PFSK-1 (cell line): ENCODE measurements at regions not wholly inside any gene's neighbourhood (a gene's known extent, or its start where the extent isn't known, plus 50 kb on each side); places are given as distances from the start of the nearest gene placed in this dataset.

ENCODE experiments used
- FOXP2 ChIP-seq: optimal IDR thresholded peaks from 2 replicates; pipeline ENCODE3; 2011; ENCODE audit warnings: borderline replicate concordance, control low read depth, inconsistent platforms; ENCODE audit not compliant: insufficient read depth; ENCODE audit errors: extremely low read length, extremely low read depth
- POLR2AphosphoS5 ChIP-seq: IDR thresholded peaks from 2 replicates; pipeline ENCODE4 v1.6.1; 2012; ENCODE audit warnings: low read depth, mild to moderate bottlenecking, control low read depth, low read length, moderate library complexity
- REST ChIP-seq, 2 experiments: IDR thresholded peaks; 2 replicates each; pipeline versions ENCODE4 v1.6.1 to v1.8.0; 2011 to 2012; ENCODE audit warnings: low read depth in 2 of 2, low read length in 2 of 2, control low read depth in 1 of 2, inconsistent platforms in 1 of 2, mild to moderate bottlenecking in 1 of 2, moderate library complexity in 1 of 2; ENCODE audit not compliant: insufficient read depth in 1 of 2
- SIN3A ChIP-seq: IDR thresholded peaks from 2 replicates; pipeline ENCODE4 v1.6.1; 2012; ENCODE audit warnings: mild to moderate bottlenecking, low read length, moderate library complexity, borderline replicate concordance; ENCODE audit not compliant: insufficient read depth
- TAF1 ChIP-seq: IDR thresholded peaks from 2 replicates; pipeline ENCODE4 v1.6.1; 2012; ENCODE audit warnings: low read length, control low read depth, borderline replicate concordance; ENCODE audit not compliant: insufficient read depth

GRCh38 chr2:186031229-186031628, 292.6 kb downstream of the FSIP2 start:
- TF ChIP-seq SIN3A (no peak), FOXP2 (no peak), REST (IDR thresholded peaks at IDR 0.05; ENCODE audit: insufficient read depth in 1 of 2, low read depth in 2 of 2, low read length in 2 of 2) (no peak), TAF1 (no peak), POLR2AphosphoS5 (no peak)

GRCh38 chr2:186032102-186032738, 293.6 kb downstream of the FSIP2 start:
- TF ChIP-seq TAF1, result no peak
- TF ChIP-seq REST (IDR thresholded peaks at IDR 0.05; ENCODE audit: insufficient read depth in 1 of 2, low read depth in 2 of 2, low read length in 2 of 2), result no peak
- TF ChIP-seq FOXP2, result no peak
- no peak for TF ChIP-seq POLR2AphosphoS5
- TF ChIP-seq SIN3A, result no peak

GRCh38 chr2:186032930-186033329, 294.3 kb downstream of the FSIP2 start:
- TF ChIP-seq POLR2AphosphoS5, result no peak
- TF ChIP-seq TAF1, result no peak
- TF ChIP-seq REST (IDR thresholded peaks at IDR 0.05; ENCODE audit: insufficient read depth in 1 of 2, low read depth in 2 of 2, low read length in 2 of 2), result no peak
- TF ChIP-seq FOXP2, result no peak
- no peak for TF ChIP-seq SIN3A

GRCh38 chr2:186033541-186033940, 294.9 kb downstream of the FSIP2 start:
- no peak for TF ChIP-seq SIN3A
- TF ChIP-seq FOXP2, result no peak
- TF ChIP-seq POLR2AphosphoS5, result no peak
- TF ChIP-seq TAF1, result no peak
- no peak for TF ChIP-seq REST (IDR thresholded peaks at IDR 0.05; ENCODE audit: insufficient read depth in 1 of 2, low read depth in 2 of 2, low read length in 2 of 2)
